LNCAP (cell line): ENCODE measurements at regions not wholly inside any gene's neighbourhood (a gene's known extent, or its start where the extent isn't known, plus 50 kb on each side); places are given as distances from the start of the nearest gene placed in this dataset.

ENCODE experiments used
- TF ChIP-seq, protein P1 (sequence below): fragments of 450-650 bp; IDR thresholded peaks from 2 replicates; pipeline ENCODE4 v1.5.1; 2017; ENCODE audit warnings: mild to moderate bottlenecking

DNA sequence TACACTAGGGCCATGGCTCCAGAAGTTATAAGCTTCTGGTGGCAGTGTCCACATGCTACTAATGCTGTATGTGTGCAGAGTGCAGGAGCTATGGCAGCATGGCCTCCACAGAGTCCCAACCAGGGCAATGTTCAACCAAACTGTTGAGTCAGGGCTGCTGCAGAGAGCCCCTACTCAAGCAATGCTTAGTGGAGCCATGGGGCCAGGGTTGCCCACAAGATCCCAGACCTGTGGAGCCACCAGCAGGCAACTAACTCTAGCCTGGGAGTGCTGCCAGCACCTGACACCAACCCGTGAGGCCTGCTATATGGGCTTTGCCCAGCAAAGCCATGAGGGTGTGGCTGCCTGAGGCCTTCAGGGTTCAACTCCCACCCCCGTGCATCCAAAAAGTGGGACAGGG, 655.2 kb downstream of the TBC1D22A start:
- TF ChIP-seq, protein P1, sequence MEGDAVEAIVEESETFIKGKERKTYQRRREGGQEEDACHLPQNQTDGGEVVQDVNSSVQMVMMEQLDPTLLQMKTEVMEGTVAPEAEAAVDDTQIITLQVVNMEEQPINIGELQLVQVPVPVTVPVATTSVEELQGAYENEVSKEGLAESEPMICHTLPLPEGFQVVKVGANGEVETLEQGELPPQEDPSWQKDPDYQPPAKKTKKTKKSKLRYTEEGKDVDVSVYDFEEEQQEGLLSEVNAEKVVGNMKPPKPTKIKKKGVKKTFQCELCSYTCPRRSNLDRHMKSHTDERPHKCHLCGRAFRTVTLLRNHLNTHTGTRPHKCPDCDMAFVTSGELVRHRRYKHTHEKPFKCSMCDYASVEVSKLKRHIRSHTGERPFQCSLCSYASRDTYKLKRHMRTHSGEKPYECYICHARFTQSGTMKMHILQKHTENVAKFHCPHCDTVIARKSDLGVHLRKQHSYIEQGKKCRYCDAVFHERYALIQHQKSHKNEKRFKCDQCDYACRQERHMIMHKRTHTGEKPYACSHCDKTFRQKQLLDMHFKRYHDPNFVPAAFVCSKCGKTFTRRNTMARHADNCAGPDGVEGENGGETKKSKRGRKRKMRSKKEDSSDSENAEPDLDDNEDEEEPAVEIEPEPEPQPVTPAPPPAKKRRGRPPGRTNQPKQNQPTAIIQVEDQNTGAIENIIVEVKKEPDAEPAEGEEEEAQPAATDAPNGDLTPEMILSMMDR: no peak

DNA sequence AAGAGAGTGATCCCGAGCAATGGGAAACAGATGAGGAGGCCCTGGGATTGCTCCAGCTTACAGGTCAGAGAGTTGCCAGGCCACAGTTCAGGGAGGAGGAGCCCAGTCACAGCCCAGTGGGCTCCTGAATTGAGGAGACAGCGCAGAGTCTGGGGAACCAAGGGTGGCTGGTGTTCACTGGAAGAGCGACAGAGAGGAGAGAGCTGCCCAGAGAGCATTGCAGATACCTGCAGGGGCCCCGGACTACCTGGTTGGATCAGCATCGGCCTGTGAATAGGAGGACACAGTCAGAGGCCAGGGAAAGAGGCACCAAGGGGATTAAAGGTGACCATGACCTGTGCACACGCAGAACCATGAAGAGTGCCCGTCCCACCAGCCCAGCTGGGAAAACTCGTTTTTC, 648.6 kb downstream of the TBC1D22A start:
- TF ChIP-seq, protein P1: no peak

DNA sequence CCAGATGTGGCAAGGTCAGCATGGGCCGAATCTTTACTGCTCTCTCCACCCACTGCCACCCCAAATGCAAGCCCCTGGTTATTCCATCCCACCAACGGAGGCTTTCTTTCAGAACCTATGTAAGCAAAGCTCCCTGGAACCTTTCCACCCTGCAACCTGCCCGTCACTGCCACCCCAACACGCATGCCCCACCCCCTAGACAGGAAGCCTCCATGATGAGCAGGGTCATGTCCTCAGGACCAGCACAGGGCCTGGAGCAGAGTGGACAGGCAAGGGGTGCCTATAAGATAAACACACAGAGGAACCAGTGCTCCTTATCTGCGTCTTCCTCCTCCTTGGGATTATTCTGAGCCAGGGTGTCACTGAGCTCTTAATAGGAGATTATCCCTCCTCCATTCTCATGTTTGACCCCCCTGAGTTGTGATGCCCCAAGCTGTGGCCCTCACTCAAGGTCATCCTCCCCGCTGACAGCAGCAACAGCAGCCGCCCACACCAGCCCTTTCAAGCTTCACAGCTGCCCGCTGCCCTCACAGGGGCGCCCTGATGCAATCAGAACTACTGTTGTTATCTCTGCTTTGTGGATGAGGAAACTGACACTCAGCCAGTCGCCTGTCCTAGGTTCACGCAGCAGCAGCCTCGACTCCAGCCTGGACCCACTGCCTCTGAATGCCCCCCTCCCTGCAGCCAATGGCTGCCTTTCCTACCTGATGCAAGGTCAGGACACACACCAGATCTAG, 647.3 kb downstream of the TBC1D22A start:
- TF ChIP-seq, protein P1: no peak

DNA sequence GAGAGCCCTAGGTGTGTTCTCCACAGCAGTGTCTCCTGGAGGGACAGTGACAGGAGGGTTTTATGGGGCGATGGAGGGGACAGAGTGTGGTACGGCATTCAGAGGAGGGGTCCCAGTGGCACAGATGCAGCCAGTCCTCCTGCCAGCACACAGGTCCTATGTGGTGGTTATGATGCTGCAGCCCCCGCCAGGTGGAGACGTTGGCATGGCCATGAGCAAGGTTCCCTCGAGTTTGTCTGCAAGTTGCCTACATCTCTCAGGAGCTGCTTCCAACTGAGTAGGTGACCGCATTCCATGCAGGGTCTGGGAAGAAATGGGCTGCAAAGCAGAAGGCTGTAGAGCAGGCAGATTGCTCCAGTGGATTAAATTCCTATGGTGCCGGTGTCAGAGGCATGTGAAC, 646.0 kb downstream of the TBC1D22A start:
- TF ChIP-seq, protein P1: peak; percentile 35; the same call in 1 of the 2 replicates

DNA sequence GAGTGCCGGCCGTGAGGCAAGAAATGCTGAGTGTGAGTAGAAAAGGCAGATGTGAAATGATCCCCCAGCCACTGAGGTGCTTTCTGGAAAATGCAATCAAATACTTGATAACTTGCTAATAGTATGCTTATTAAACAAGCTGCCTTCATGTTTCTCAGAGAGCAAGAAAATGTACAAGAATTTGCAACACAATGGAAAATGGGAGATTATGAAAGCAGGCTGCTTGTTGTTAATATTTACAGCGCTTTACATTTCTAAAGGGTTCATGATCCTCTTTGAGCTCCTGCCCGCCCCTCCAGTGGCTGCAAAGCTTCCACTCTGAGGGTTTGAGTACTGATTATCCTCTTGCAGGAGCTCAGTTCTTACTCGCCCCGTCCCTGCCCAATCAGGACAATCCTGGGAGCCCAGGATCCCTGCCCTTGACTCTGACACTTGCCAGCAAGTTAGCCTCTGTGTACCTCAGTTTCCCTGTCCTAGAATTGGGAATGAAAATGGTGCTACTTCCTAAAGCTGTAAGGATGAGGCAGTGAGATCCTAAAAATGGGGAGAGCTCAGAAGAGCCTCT, 645.1 kb downstream of the TBC1D22A start:
- TF ChIP-seq, protein P1: no peak

DNA sequence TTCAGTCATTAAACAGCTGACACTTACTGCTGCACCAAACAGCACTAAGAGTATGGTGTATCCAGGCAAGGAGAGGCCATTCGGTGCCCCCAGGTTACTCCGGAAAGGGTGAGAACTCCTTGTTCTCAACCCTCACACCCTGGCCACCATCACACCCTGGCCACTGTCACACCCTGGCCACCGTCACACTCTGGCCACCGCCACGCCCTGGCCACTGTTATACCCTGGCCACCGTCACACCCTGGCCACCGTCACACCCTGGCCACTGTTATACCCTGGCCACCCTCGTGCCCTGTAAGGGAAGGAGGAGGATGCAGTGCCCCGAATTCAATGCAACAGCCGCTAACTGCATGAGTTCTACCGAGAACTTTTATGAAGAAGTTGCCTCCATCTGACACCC, 644.4 kb downstream of the TBC1D22A start:
- TF ChIP-seq, protein P1: no peak

DNA sequence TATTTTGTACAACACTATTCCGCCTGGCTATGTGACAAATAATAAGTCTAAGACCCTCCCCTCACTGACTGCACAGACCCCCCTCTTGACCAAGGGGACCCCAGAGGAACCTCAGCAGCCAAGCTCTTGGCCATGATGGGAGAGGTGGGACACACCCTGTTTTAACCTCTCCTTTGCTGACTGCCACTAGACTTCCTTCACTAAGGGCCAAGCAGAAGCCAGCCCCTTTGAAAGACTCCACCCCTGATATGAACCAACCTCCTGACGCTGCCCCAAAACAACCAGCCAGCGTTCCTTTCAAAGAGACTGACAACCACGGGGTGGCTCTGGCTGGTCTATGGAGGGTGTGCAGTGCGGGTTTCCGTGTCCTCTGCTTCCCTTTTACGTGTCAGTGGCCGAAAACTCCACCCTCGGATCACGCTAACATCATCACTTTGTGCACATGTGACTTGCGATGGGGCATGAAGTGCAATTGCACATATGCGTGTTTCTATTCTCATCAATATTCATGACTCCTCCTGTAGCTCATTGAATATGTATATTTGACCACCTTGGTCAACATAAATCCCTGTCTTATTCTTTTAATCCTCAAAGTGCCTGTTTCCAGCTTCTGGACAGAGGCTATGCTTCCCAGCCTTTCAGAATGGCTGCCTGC, 643.9 kb downstream of the TBC1D22A start:
- TF ChIP-seq, protein P1: no peak
